ENCODE measurements at regions not wholly inside any gene's neighbourhood (a gene's known extent, or its start where the extent isn't known, plus 50 kb on each side); places are given as distances from the start of the nearest gene placed in this dataset.
"Not testable (repeated sequence)": the region's sequence is repeated elsewhere in the genome, so short reads cannot be mapped to it uniquely, and the experiment has no call there.

- not testable (repeated sequence) for TF ChIP-seq CTCF (conservative IDR thresholded peaks at IDR 0.05; ENCODE audit: low read depth in 2 of 2); EZH2 (IDR thresholded peaks at IDR 0.05; ENCODE audit: low read depth, unreplicated experiment); REST (IDR thresholded peaks at IDR 0.05; ENCODE audit: unreplicated experiment); EZH2phosphoT487 (IDR thresholded peaks at IDR 0.05; ENCODE audit: unreplicated experiment); CREB1 (CRISPR knock-in tag; IDR thresholded peaks at IDR 0.05; ENCODE audit: low read depth); NANOG (IDR thresholded peaks at IDR 0.05; ENCODE audit: borderline replicate concordance); JUNB (IDR thresholded peaks at IDR 0.05; ENCODE audit: unreplicated experiment); ZNF462 (CRISPR knock-in tag; IDR thresholded peaks at IDR 0.05)
- TF ChIP-seq POLR2AphosphoS5 (IDR thresholded peaks at IDR 0.05; ENCODE audit: low read depth) = peak; percentile 74
Observed at GRCh38 chr6:27830600-27831433, 81.4 kb downstream of the OR2B2 start.
